ENCODE measurements at regions not wholly inside any gene's neighbourhood (a gene's known extent, or its start where the extent isn't known, plus 50 kb on each side); places are given as distances from the start of the nearest gene placed in this dataset.
"Not testable (repeated sequence)": the region's sequence is repeated elsewhere in the genome, so short reads cannot be mapped to it uniquely, and the experiment has no call there.

DNA sequence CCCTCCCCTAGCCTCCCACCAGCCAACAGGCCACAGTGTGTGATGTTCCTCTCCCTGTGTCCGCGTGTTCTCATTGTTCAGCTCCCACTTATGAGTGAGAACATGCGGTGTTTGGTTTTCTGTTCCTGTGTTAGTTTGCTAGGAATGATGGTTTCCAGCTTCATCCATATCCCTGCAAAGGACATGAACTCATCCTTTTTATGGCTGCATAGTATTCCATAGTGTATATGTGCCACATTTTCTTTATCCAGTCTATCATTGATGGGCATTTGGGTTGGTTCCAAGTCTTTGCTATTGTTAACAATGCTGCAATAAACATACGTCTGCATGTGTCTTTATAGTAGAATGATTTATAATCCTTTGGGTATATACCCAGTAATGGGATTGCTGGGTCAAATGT lies 239.0 kb upstream of the EXOC2 start:
- TF ChIP-seq, protein P1, sequence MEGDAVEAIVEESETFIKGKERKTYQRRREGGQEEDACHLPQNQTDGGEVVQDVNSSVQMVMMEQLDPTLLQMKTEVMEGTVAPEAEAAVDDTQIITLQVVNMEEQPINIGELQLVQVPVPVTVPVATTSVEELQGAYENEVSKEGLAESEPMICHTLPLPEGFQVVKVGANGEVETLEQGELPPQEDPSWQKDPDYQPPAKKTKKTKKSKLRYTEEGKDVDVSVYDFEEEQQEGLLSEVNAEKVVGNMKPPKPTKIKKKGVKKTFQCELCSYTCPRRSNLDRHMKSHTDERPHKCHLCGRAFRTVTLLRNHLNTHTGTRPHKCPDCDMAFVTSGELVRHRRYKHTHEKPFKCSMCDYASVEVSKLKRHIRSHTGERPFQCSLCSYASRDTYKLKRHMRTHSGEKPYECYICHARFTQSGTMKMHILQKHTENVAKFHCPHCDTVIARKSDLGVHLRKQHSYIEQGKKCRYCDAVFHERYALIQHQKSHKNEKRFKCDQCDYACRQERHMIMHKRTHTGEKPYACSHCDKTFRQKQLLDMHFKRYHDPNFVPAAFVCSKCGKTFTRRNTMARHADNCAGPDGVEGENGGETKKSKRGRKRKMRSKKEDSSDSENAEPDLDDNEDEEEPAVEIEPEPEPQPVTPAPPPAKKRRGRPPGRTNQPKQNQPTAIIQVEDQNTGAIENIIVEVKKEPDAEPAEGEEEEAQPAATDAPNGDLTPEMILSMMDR (IDR thresholded peaks at IDR 0.05 in 2 of 3, conservative IDR thresholded peaks at IDR 0.05 in 1 of 3; ENCODE audit: control insufficient read depth in 2 of 3, extremely low read depth in 1 of 3, insufficient read depth in 1 of 3, low read depth in 3 of 3, low read length in 3 of 3): not testable (repeated sequence)
- TF ChIP-seq, protein P2, sequence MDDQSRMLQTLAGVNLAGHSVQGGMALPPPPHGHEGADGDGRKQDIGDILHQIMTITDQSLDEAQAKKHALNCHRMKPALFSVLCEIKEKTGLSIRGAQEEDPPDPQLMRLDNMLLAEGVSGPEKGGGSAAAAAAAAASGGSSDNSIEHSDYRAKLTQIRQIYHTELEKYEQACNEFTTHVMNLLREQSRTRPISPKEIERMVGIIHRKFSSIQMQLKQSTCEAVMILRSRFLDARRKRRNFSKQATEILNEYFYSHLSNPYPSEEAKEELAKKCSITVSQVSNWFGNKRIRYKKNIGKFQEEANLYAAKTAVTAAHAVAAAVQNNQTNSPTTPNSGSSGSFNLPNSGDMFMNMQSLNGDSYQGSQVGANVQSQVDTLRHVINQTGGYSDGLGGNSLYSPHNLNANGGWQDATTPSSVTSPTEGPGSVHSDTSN (IDR thresholded peaks at IDR 0.05; ENCODE audit: insufficient replicate concordance, low read depth, low read length): not testable (repeated sequence)
- not testable (repeated sequence) for TF ChIP-seq HCFC1 (IDR thresholded peaks at IDR 0.05; ENCODE audit: low read length); RELA (IDR thresholded peaks at IDR 0.05; ENCODE audit: borderline replicate concordance, partially characterized antibody); CEBPB (IDR thresholded peaks at IDR 0.05; ENCODE audit: borderline replicate concordance in 1 of 2, low read depth in 2 of 2, low read length in 2 of 2)

All from GM12878 (cell line).